ENCODE measurements at regions not wholly inside any gene's neighbourhood (a gene's known extent, or its start where the extent isn't known, plus 50 kb on each side); places are given as distances from the start of the nearest gene placed in this dataset.

DNA sequence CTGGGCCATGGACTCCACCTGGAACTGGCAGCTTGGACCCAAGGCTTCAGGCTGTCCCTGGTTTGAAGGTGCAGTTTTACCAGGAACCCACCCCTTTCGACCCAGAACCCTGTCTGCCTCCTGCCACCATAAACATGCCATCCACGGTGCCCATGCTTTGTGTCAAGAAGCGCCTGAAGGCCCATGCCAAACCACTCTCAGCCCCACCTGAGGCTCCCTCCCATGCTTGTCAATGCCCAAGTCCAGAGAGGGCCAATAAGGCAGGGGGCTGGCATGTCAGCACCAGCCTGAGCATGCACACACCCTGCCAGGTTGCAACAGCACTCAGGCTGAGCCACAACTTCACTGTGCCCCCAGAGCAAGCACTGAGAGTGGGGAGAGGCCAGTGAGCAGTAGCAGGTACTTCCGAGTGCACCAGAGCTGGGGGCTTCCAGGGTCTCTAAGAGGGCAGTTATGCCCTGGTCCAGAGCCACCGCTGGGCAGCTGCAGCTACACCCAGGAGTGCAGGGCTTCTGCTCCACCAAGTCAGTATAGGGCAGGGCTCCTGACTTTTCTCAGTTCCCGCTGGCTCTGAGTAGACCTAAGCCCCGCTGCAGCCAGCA is 1256.0 kb downstream of the AMY1C start:
- TF ChIP-seq, protein P1, sequence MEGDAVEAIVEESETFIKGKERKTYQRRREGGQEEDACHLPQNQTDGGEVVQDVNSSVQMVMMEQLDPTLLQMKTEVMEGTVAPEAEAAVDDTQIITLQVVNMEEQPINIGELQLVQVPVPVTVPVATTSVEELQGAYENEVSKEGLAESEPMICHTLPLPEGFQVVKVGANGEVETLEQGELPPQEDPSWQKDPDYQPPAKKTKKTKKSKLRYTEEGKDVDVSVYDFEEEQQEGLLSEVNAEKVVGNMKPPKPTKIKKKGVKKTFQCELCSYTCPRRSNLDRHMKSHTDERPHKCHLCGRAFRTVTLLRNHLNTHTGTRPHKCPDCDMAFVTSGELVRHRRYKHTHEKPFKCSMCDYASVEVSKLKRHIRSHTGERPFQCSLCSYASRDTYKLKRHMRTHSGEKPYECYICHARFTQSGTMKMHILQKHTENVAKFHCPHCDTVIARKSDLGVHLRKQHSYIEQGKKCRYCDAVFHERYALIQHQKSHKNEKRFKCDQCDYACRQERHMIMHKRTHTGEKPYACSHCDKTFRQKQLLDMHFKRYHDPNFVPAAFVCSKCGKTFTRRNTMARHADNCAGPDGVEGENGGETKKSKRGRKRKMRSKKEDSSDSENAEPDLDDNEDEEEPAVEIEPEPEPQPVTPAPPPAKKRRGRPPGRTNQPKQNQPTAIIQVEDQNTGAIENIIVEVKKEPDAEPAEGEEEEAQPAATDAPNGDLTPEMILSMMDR (conservative IDR thresholded peaks at IDR 0.05; ENCODE audit: low read length): no peak
- TF ChIP-seq EZH2phosphoT487 (IDR thresholded peaks at IDR 0.05; ENCODE audit: borderline replicate concordance, low read depth, low read length): no peak

Data from OCI-LY7 (cell line).